IMR-90 (cell line): ENCODE measurements at regions not wholly inside any gene's neighbourhood (a gene's known extent, or its start where the extent isn't known, plus 50 kb on each side); places are given as distances from the start of the nearest gene placed in this dataset.

Experiments used
- ATAC-seq: fragments of 200-7000 bp; cut with Tn5 transposase; 2 replicates; pipeline ENCODE4 v1.9.1; 2020; ENCODE audit warnings: low read depth, mild to moderate bottlenecking, moderate library complexity
- BruUV-seq: library from RNA; stranded (reverse); fragments of 400-500 nt; replicated peaks from 2 replicates; lab custom pipeline; 2021; lab: Mats Ljungman, UMichigan
- CTCF ChIA-PET: fragments of 300-600 bp; formaldehyde crosslinking; extraction: SDS; loops from one replicate; lab custom pipeline; 2021; ENCODE audit warnings: antibody characterized with exemption; lab: Yijun Ruan, JAX
- POLR2A ChIA-PET: fragments of 300-600 bp; sonication (Branson Sonifier 250); formaldehyde crosslinking; loops from one replicate; lab custom pipeline; 2022; ENCODE audit warnings: antibody characterized with exemption; ENCODE audit not compliant: unreplicated experiment; lab: Charles Lee
- DNase-seq: peaks from one replicate; pipeline ENCODE4 v3.0.0; 2013
- H2AFZ ChIP-seq: replicated peaks from 2 replicates; pipeline ENCODE3; 2013; ENCODE audit warnings: low read length, mild to moderate bottlenecking; ENCODE audit not compliant: poor library complexity
- H2AK5ac ChIP-seq: 2 replicates; pipeline ENCODE4 v1.6.1; 2013; ENCODE audit warnings: low read depth, low read length, inconsistent platforms
- H2AK9ac ChIP-seq: replicated peaks from 2 replicates; pipeline ENCODE3; 2013; ENCODE audit warnings: mild to moderate bottlenecking, low read depth, low read length, moderate library complexity; ENCODE audit not compliant: poor library complexity
- H2BK120ac ChIP-seq: 2 replicates; pipeline ENCODE4 v1.6.1; 2013; ENCODE audit warnings: low read depth, low read length, inconsistent platforms
- H2BK15ac ChIP-seq: 3 replicates; pipeline ENCODE4 v1.6.1; 2013; ENCODE audit warnings: low read depth, low read length, inconsistent platforms
- H2BK20ac ChIP-seq: 2 replicates; pipeline ENCODE4 v1.6.1; 2013; ENCODE audit warnings: low read depth, mild to moderate bottlenecking, inconsistent platforms, low read length, moderate library complexity
- H2BK5ac ChIP-seq: 2 replicates; pipeline ENCODE4 v1.6.1; 2013; ENCODE audit warnings: mild to moderate bottlenecking, low read depth, low read length, inconsistent platforms; ENCODE audit not compliant: poor library complexity, severe bottlenecking
- H3K14ac ChIP-seq: replicated peaks from 2 replicates; pipeline ENCODE4 v1.6.1; 2013; ENCODE audit warnings: low read depth, low read length, inconsistent platforms
- H3K18ac ChIP-seq: 2 replicates; pipeline ENCODE4 v1.6.1; 2013; ENCODE audit warnings: low read depth, low read length, control low read depth
- H3K23ac ChIP-seq: 2 replicates; pipeline ENCODE4 v1.6.1; 2013; ENCODE audit warnings: low read depth, low read length, inconsistent platforms
- H3K27ac ChIP-seq: 2 replicates; pipeline ENCODE4 v1.5.1; 2013; ENCODE audit warnings: mild to moderate bottlenecking, control low read depth, low read length; ENCODE audit not compliant: insufficient read depth
- H3K27me3 ChIP-seq: 2 replicates; pipeline ENCODE4 v1.6.1; 2013; ENCODE audit warnings: low read length; ENCODE audit not compliant: control insufficient read depth, insufficient read depth
- H3K36me3 ChIP-seq: 2 replicates; pipeline ENCODE4 v1.6.1; 2013; ENCODE audit warnings: low read length, mixed read lengths; ENCODE audit not compliant: control insufficient read depth, insufficient read depth
- H3K4ac ChIP-seq: 2 replicates; pipeline ENCODE4 v1.6.1; 2013; ENCODE audit warnings: low read depth, low read length, inconsistent platforms
- H3K4me1 ChIP-seq: 2 replicates; pipeline ENCODE4 v1.6.1; 2013; ENCODE audit warnings: low read length, mixed read lengths; ENCODE audit not compliant: control insufficient read depth, insufficient read depth
- H3K4me2 ChIP-seq: 2 replicates; pipeline ENCODE4 v1.6.1; 2013; ENCODE audit warnings: low read depth, mild to moderate bottlenecking, control low read depth, low read length, moderate library complexity
- H3K4me3 ChIP-seq: 2 replicates; pipeline ENCODE4 v1.5.1; 2013; ENCODE audit warnings: low read depth, mild to moderate bottlenecking, control low read depth, low read length, moderate library complexity; ENCODE audit not compliant: insufficient read depth
- H3K56ac ChIP-seq: 2 replicates; pipeline ENCODE4 v1.6.1; 2013; ENCODE audit warnings: low read length, inconsistent platforms; ENCODE audit not compliant: insufficient read depth; ENCODE audit errors: extremely low read depth
- H3K79me1 ChIP-seq, 2 experiments: 2 replicates each; pipeline ENCODE4 v1.6.1; 2013; ENCODE audit warnings: low read length in 2 of 2, inconsistent platforms in 1 of 2, low read depth in 1 of 2
- H3K9ac ChIP-seq: 2 replicates; pipeline ENCODE4 v1.6.1; 2013; ENCODE audit warnings: low read depth, low read length, control low read depth
- H3K9me1 ChIP-seq: 2 replicates; pipeline ENCODE4 v1.6.1; 2013; ENCODE audit warnings: low read length, inconsistent platforms; ENCODE audit not compliant: insufficient read depth
- H3K9me3 ChIP-seq: 2 replicates; pipeline ENCODE4 v1.6.1; 2013; ENCODE audit warnings: low read length; ENCODE audit not compliant: control insufficient read depth, insufficient read depth
- H4K20me1 ChIP-seq: 2 replicates; pipeline ENCODE4 v1.6.1; 2013; ENCODE audit warnings: low read length, inconsistent platforms; ENCODE audit not compliant: insufficient read depth
- H4K5ac ChIP-seq: 2 replicates; pipeline ENCODE4 v1.6.1; 2013; ENCODE audit warnings: mild to moderate bottlenecking, low read depth, low read length, control low read depth
- H4K8ac ChIP-seq, 2 experiments: 2 replicates each; pipeline ENCODE4 v1.6.1; 2013; ENCODE audit warnings: low read depth in 2 of 2, low read length in 2 of 2, control low read depth in 1 of 2, inconsistent platforms in 1 of 2
- H4K91ac ChIP-seq: 2 replicates; pipeline ENCODE4 v1.6.1; 2013; ENCODE audit warnings: low read depth, low read length, inconsistent platforms; ENCODE audit not compliant: insufficient read depth
- POLR2A ChIP-seq: IDR thresholded peaks from 2 replicates; pipeline ENCODE4 v1.6.1; 2012; ENCODE audit warnings: mild to moderate bottlenecking, low read depth, low read length
- RCOR1 ChIP-seq: IDR thresholded peaks from 2 replicates; pipeline ENCODE4 v1.6.1; 2012; ENCODE audit warnings: mild to moderate bottlenecking, low read length, improper control_type of control experiment; ENCODE audit not compliant: insufficient replicate concordance
- WGBS, 2 experiments: methylation state at CpG; one replicate each; pipeline versions ENCODE4 v1.1.5 to v1.1.7; 2013; ENCODE audit warnings: missing lambda C conversion rate in 2 of 2; ENCODE audit not compliant: insufficient read length in 1 of 2; ENCODE audit errors: extremely low coverage in 2 of 2; 5-methylcytosine and 5-hydroxymethylcytosine counted together
- dilution Hi-C: fragments of 300-500 bp; cut with HindIII; formaldehyde crosslinking; loops from one replicate; pipeline ENCODE4 v1.14.3; 2018; ENCODE audit warnings: low sequenced_read_pairs; ENCODE audit not compliant: unreplicated experiment
- in situ Hi-C: fragments of 300-500 bp; cut with MboI; formaldehyde crosslinking; loops from 3 replicates; pipeline ENCODE4 v1.14.3; 2019; ENCODE audit warnings: low sequenced_read_pairs, inconsistent platforms, mixed read lengths
- intact Hi-C: fragments of 100-400 bp; cut with micrococcal nuclease; formaldehyde crosslinking; loops from 2 replicates; pipeline ENCODE4 v1.10.0; 2022

DNA sequence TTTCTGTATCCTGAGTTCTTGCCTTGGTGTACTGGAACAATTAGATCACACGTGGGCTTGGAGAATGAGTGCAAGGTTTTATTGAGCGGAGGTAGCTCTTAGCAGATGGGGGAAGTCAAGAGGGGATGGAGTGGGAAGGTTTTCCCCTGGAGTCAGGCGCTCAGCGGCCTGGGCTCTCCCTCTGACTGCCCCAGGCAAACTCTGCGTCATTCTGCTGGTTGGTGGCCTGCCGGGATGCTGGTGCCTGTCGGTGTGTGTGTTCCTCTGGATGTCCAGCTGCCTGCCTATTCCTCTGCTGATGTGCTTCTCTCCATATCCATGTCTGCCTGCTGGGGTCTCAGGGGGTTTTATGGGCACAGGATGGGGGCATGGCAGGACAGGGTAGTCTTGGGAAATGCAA, 111.0 kb downstream of the TRIB2 start:
- H3K9me1 ChIP-seq, result peaks cover 2% of the 10 kb centered on the region; the same call in 1 of the 2 replicates
- H4K8ac ChIP-seq, result no peak overlapping the region
- no peak overlapping the region for H2BK5ac ChIP-seq
- no peak overlapping the region for H2AK9ac ChIP-seq
- H3K27me3 ChIP-seq, result no peaks in the 10 kb centered on the region
- no peaks in the 10 kb centered on the region for H3K9me3 ChIP-seq
- ChIA-PET POLR2A (no interaction called here), CTCF (no interaction called here)
- no peak overlapping the region for H3K4me2 ChIP-seq
- H2AFZ ChIP-seq, result no peak overlapping the region
- in situ Hi-C loops, result no loop called here
- no peak overlapping the region for H2BK120ac ChIP-seq
- no peak overlapping the region for H3K18ac ChIP-seq
- no TSS peak for BruUV-seq
- no peaks in the 10 kb centered on the region for H4K20me1 ChIP-seq
- H2AK5ac ChIP-seq, result no peak overlapping the region
- H3K4me3 ChIP-seq, result no peak overlapping the region
- H2BK15ac ChIP-seq, result no peak overlapping the region; the same call in 2 of the 3 replicates
- H3K14ac ChIP-seq, result no peak overlapping the region
- H3K9ac ChIP-seq, result no peak overlapping the region
- H2BK20ac ChIP-seq, result no peak overlapping the region
- dilution Hi-C loops, result no loop called here
- H3K36me3 ChIP-seq, result no peaks in the 10 kb centered on the region
- no peak for TF ChIP-seq RCOR1
- TF ChIP-seq POLR2A, result no peak
- H3K4me1 ChIP-seq, result peaks cover 11% of the 10 kb centered on the region
- H3K27ac ChIP-seq, result no peak overlapping the region
- no peak overlapping the region for H3K23ac ChIP-seq
- H3K56ac ChIP-seq, result no peak overlapping the region
- no peak overlapping the region for H3K4ac ChIP-seq
- no peaks in the 10 kb centered on the region for H3K79me1 ChIP-seq
- H4K91ac ChIP-seq, result no peak overlapping the region
- DNase-seq (no peak), ATAC-seq (no peak)
- intact Hi-C loops, result no loop called here
- H4K5ac ChIP-seq, result no peak overlapping the region
- WGBS, 2 experiments, result 88% methylated on average over 2 of the region's 7 CpGs; no CpG with 5 or more reads in 1 of the 2 experiments
